ENCODE measurements at regions not wholly inside any gene's neighbourhood (a gene's known extent, or its start where the extent isn't known, plus 50 kb on each side); places are given as distances from the start of the nearest gene placed in this dataset.

- H3K4me1 ChIP-seq (ENCODE audit: insufficient read depth, low read length) = no peaks in the 10 kb centered on the region
- ChIA-PET POLR2A (no interaction called here), CTCF (ENCODE audit: low intra/inter-chr PET ratio, low total read pairs) (no interaction called here)
- DNase-seq (ENCODE audit: low spot score) (no peak), FAIRE-seq (no peak), ATAC-seq (no peak)
- H2AFZ ChIP-seq (ENCODE audit: low read length) = no peak overlapping the region
- H3K9me3 ChIP-seq (ENCODE audit: low read length) = no peaks in the 10 kb centered on the region
- 0% methylated on average over 2 of the region's 2 CpGs for WGBS (ENCODE audit: low lambda C conversion rate)
- no peak overlapping the region for H3K9ac ChIP-seq (ENCODE audit: insufficient read depth, low read depth, low read length)
- H3K4me2 ChIP-seq (ENCODE audit: low read depth, low read length) = no peak overlapping the region
- no TSS peak for BruUV-seq (replicated peaks)
- no peaks in the 10 kb centered on the region for H3K79me2 ChIP-seq (ENCODE audit: insufficient read depth, low read length)
- H4K20me1 ChIP-seq (ENCODE audit: insufficient read depth, low read length) = no peaks in the 10 kb centered on the region
- no peaks in the 10 kb centered on the region for H3K27me3 ChIP-seq (ENCODE audit: control insufficient read depth in 1 of 2, insufficient read depth in 2 of 2, low read length in 2 of 2)
- TF ChIP-seq ZNF720 (CRISPR knock-in tag; IDR thresholded peaks at IDR 0.05) (no peak), YEATS4 (CRISPR knock-in tag; IDR thresholded peaks at IDR 0.05; ENCODE audit: borderline replicate concordance) (no peak), ZNF598 (CRISPR knock-in tag; IDR thresholded peaks at IDR 0.05; ENCODE audit: borderline replicate concordance) (no peak), ZNF337 (CRISPR knock-in tag; IDR thresholded peaks at IDR 0.05; ENCODE audit: borderline replicate concordance, low read depth) (no peak)
- intact Hi-C loops (cut with micrococcal nuclease; ENCODE audit: unreplicated experiment) (no loop called here), in situ Hi-C loops (cut with HindIII; ENCODE audit: extremely low pct_ligation_motif_present, low pct_unique_long_range_greater_than_20kb) (no loop called here)
- H3K27ac ChIP-seq (ENCODE audit: extremely low read length, insufficient read depth, low read length) = no peak overlapping the region
- H3K4me3 ChIP-seq (replicated peaks in 1 of 3; ENCODE audit: insufficient read depth in 1 of 3, low read depth in 2 of 3, low read length in 3 of 3) = no peak overlapping the region
- H3K36me3 ChIP-seq (replicated peaks in 1 of 2; ENCODE audit: control insufficient read depth in 1 of 2, insufficient read depth in 2 of 2, low read length in 2 of 2) = no peaks in the 10 kb centered on the region
Measured at GRCh38 chr9:18347386-18348082, 126.4 kb upstream of the ADAMTSL1 start.

DNA sequence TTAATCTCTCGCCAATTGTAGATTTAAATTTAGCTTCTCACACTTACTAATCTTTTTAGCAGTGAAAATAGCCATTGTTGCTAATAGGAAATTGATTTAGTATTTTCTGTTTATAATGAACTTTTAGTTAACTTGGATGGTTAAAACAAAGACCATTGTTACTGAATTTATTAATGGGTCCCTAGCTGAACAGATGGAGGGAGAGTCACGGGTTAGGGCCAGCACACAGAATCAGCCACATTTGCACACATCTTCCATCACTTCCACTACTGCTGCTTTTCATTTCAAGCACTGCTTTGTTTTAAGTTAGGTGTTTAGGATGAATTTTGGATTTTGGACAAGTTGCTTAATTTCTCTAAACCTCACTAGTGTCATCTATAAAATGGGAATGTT lies 125.9 kb upstream of the ADAMTSL1 start:
- in situ Hi-C loops (cut with HindIII; ENCODE audit: extremely low pct_ligation_motif_present, low pct_unique_long_range_greater_than_20kb) = no loop called here
- DNase-seq (ENCODE audit: low spot score) (no peak), FAIRE-seq (no peak), ATAC-seq (no peak)
- H2AFZ ChIP-seq (ENCODE audit: low read length) = no peak overlapping the region
- WGBS (ENCODE audit: low lambda C conversion rate) = 4% methylated on average over 2 of the region's 2 CpGs
- no peaks in the 10 kb centered on the region for H3K36me3 ChIP-seq (replicated peaks in 1 of 2; ENCODE audit: control insufficient read depth in 1 of 2, insufficient read depth in 2 of 2, low read length in 2 of 2)
- no peaks in the 10 kb centered on the region for H3K4me1 ChIP-seq (ENCODE audit: insufficient read depth, low read length)
- TF ChIP-seq RORA (CRISPR knock-in tag; IDR thresholded peaks at IDR 0.05) (no peak), XRCC5 (optimal IDR thresholded peaks at IDR 0.05; ENCODE audit: low read length) (no peak), KLF16 (CRISPR knock-in tag; IDR thresholded peaks at IDR 0.05) (no peak)
- ChIA-PET CTCF (ENCODE audit: low intra/inter-chr PET ratio, low total read pairs) (no interaction called here), POLR2A (no interaction called here)
- H3K4me3 ChIP-seq (replicated peaks in 1 of 3; ENCODE audit: insufficient read depth in 1 of 3, low read depth in 2 of 3, low read length in 3 of 3) = no peak overlapping the region
- H3K9ac ChIP-seq (ENCODE audit: insufficient read depth, low read depth, low read length) = no peak overlapping the region
- intact Hi-C loops (cut with micrococcal nuclease; ENCODE audit: unreplicated experiment) = no loop called here
- H3K27ac ChIP-seq (ENCODE audit: extremely low read length, insufficient read depth, low read length) = no peak overlapping the region
- H4K20me1 ChIP-seq (ENCODE audit: insufficient read depth, low read length) = no peaks in the 10 kb centered on the region
- H3K27me3 ChIP-seq (ENCODE audit: control insufficient read depth in 1 of 2, insufficient read depth in 2 of 2, low read length in 2 of 2) = no peaks in the 10 kb centered on the region
- BruUV-seq (replicated peaks) = no TSS peak
- H3K79me2 ChIP-seq (ENCODE audit: insufficient read depth, low read length) = no peaks in the 10 kb centered on the region
- no peaks in the 10 kb centered on the region for H3K9me3 ChIP-seq (ENCODE audit: low read length)
- no peak overlapping the region for H3K4me2 ChIP-seq (ENCODE audit: low read depth, low read length)

Measured in HepG2 (cell line).